HG03442 (cell line): ENCODE measurements at regions not wholly inside any gene's neighbourhood (a gene's known extent, or its start where the extent isn't known, plus 50 kb on each side); places are given as distances from the start of the nearest gene placed in this dataset.

Experiments used
- ATAC-seq: cut with Tn5 transposase; IDR thresholded peaks from one replicate; pipeline ENCODE4 v1.9.1; 2021; ENCODE audit warnings: mild to moderate bottlenecking, moderate library complexity; ENCODE audit not compliant: unreplicated experiment

GRCh38 chr9:108473209-108474112 is 382.3 kb downstream of the ACTL7B start:
- ATAC-seq, result no peak

GRCh38 chr9:108469654-108470053 is 386.1 kb downstream of the ACTL7B start:
- ATAC-seq, result no peak

- no peak for ATAC-seq
Measured at GRCh38 chr9:108468364-108468763, 387.4 kb downstream of the ACTL7B start.

- ATAC-seq, result no peak
Measured at GRCh38 chr9:108467653-108468324, 388.0 kb downstream of the ACTL7B start.

GRCh38 chr9:108467161-108467560 is 388.6 kb downstream of the ACTL7B start:
- no peak for ATAC-seq

- no peak for ATAC-seq
Measured at GRCh38 chr9:108466304-108466703, 389.5 kb downstream of the ACTL7B start.

- no peak for ATAC-seq
Measured at GRCh38 chr9:108463932-108464606, 391.7 kb downstream of the ACTL7B start.

- ATAC-seq, result no peak
Measured at GRCh38 chr9:108456903-108457302, 398.9 kb downstream of the ACTL7B start.

GRCh38 chr9:108445431-108446071 is 410.2 kb downstream of the ACTL7B start:
- no peak for ATAC-seq

GRCh38 chr9:108444400-108445358 is 411.1 kb downstream of the ACTL7B start:
- no peak for ATAC-seq

- ATAC-seq, result no peak
Measured at GRCh38 chr9:108443741-108444140, 412.0 kb downstream of the ACTL7B start.

GRCh38 chr9:108443019-108443633 is 412.7 kb downstream of the ACTL7B start:
- ATAC-seq, result no peak

- no peak for ATAC-seq
Measured at GRCh38 chr9:108442627-108443018, 413.2 kb downstream of the ACTL7B start.

GRCh38 chr9:108441726-108442125 is 414.1 kb downstream of the ACTL7B start:
- no peak for ATAC-seq

- no peak for ATAC-seq
Measured at GRCh38 chr9:108441251-108441650, 414.5 kb downstream of the ACTL7B start.

GRCh38 chr9:108439947-108440346 is 415.8 kb downstream of the ACTL7B start:
- no peak for ATAC-seq

GRCh38 chr9:108437656-108438055 is 418.1 kb downstream of the ACTL7B start:
- ATAC-seq, result no peak

- ATAC-seq, result no peak
Measured at GRCh38 chr9:108436448-108436847, 419.3 kb downstream of the ACTL7B start.

- ATAC-seq, result no peak
Measured at GRCh38 chr9:108434502-108434901, 421.3 kb downstream of the ACTL7B start.

GRCh38 chr9:108434036-108434435 is 421.8 kb downstream of the ACTL7B start:
- no peak for ATAC-seq
